Large intestine (tissue), 3 donors: ENCODE measurements at regions not wholly inside any gene's neighbourhood (a gene's known extent, or its start where the extent isn't known, plus 50 kb on each side); places are given as distances from the start of the nearest gene placed in this dataset.
"Not testable (repeated sequence)": the region's sequence is repeated elsewhere in the genome, so short reads cannot be mapped to it uniquely, and the experiment has no call there.

Experiments
- DNase-seq, 2 donors: peaks; one replicate each; pipeline versions ENCODE4 v3.0.0 to v3.0.0-alpha.2; 2013
- H3K27ac ChIP-seq: one replicate; pipeline ENCODE4 v1.5.1; 2013; ENCODE audit warnings: low read length
- H3K27me3 ChIP-seq: 2 replicates; pipeline ENCODE4 v1.6.1; 2013; ENCODE audit warnings: low read length; ENCODE audit not compliant: control insufficient read depth, insufficient read depth
- H3K36me3 ChIP-seq: 2 replicates; pipeline ENCODE4 v1.6.1; 2013; ENCODE audit warnings: low read length; ENCODE audit not compliant: control insufficient read depth, insufficient read depth
- H3K4me1 ChIP-seq: one replicate; pipeline ENCODE4 v1.6.1; 2013; ENCODE audit warnings: low read length; ENCODE audit not compliant: control insufficient read depth, insufficient read depth
- H3K4me3 ChIP-seq: one replicate; pipeline ENCODE4 v1.5.1; 2013; ENCODE audit warnings: low read length
- H3K9me3 ChIP-seq: one replicate; pipeline ENCODE4 v1.6.1; 2013; ENCODE audit warnings: mild to moderate bottlenecking, low read depth, low read length, moderate library complexity; ENCODE audit not compliant: control insufficient read depth
- WGBS: methylation state at CpG from one replicate; pipeline ENCODE4 v1.1.5; 2013; ENCODE audit warnings: low lambda C conversion rate; ENCODE audit not compliant: insufficient coverage; 5-methylcytosine and 5-hydroxymethylcytosine counted together

- H3K27ac ChIP-seq, H3K27me3 ChIP-seq, H3K4me3 ChIP-seq, DNase-seq, H3K4me1 ChIP-seq, H3K9me3 ChIP-seq, H3K36me3 ChIP-seq: not testable (repeated sequence)
These were observed 435.2 kb downstream of the ZNF479 start for GRCh38 chr7:56697058-56697457.

DNA sequence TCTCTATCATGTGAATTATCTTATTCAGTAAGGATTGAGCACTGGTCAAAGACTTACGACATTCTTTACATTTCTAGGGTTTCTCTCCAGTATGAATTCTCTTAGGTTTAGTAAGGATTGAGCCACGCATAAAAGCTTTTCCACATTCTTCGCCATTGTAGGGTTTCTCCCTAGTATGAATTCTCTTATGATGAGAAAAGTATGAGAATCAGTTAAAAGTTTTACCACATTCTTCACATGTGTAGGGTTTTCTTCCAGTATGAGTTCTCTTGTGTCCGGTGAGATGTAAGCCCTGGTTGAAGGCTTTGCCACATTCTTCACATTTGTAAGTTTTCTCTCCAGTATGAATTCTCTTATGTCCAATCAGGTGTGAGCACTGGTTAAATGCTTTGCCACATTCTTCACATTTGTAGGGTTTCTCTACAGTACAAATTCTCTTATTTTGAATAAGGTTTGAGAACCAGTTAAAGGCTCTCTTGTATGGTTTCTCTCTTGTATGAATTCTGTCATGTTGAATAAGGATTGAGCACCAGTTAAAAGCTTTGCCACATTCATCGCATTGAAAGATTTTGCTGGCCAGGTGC is 445.9 kb downstream of the ZNF479 start:
- H3K9me3 ChIP-seq = peaks cover 4% of the 10 kb centered on the region
- H3K4me3 ChIP-seq = no peak overlapping the region
- no peak for DNase-seq
- no peaks in the 10 kb centered on the region for H3K4me1 ChIP-seq
- H3K27ac ChIP-seq = no peak overlapping the region
- 70% methylated on average over 2 of the region's 5 CpGs for WGBS
- no peaks in the 10 kb centered on the region for H3K27me3 ChIP-seq
- H3K36me3 ChIP-seq = no peaks in the 10 kb centered on the region

DNA sequence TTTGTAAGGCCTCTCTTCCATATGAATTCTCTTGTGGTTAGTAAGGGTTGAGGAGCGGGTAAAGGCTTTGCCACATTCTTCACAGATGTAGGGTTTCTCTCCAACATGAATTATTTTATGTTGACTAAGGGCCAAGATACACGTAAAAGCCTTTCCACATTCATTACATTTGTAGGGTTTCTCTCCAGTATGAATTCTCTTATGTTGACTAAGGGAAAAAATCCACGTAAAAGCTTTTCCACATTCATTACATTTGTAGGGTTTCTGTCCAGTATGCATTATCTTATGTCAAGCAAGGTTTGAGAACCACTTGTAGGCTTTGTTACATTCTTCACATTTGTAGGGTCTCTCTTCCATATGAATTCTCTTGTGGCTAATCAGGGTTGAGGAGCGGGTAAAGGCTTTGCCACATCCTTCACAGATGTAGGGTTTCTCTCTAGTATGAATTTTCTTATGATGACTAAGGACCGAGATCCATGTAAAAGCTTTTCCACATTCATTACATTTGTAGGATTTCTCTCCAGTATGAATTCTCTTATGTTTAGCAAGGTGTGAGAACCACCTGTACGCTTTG is 493.0 kb downstream of the ZNF479 start:
- no peak overlapping the region for H3K4me3 ChIP-seq
- WGBS = 83% methylated on average over 1 of the region's 6 CpGs

GRCh38 chr7:56609852-56610355 is 493.7 kb upstream of the NUPR2 start:
- no CpG with 5 or more reads among the region's 2 CpGs for whole genome bisulfite sequencing
- Histone ChIP-seq H3K9me3 (peaks cover 10% of the 10 kb centered on the region), H3K4me3 (no peak overlapping the region)

More for the DNA sequence above, 493.0 kb downstream of the ZNF479 start:
- DNase-seq = no peak
- H3K9me3 ChIP-seq = peaks cover 5% of the 10 kb centered on the region
- no peaks in the 10 kb centered on the region for H3K27me3 ChIP-seq
- no peaks in the 10 kb centered on the region for H3K4me1 ChIP-seq
- no peak overlapping the region for H3K27ac ChIP-seq
- no peaks in the 10 kb centered on the region for H3K36me3 ChIP-seq

DNA sequence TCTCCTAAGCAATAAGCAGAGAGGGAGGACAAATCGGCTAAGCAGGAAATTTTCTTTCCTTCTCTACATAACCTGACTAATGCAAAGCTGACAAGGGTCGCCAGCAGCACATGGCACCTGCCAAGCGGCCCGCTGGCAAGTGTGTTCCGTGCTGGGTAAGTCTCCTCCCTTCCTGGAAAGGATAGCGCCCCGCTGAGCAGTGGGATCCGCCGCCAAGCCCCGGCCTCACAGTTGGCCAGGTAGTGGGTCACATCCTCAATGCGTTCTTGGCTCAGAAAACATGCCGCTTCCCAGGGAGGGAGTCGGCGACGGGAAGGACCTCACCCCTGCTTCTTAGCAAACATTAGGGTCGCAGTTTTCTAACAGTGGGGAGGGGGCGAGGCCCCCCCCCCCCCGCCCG is 488.9 kb upstream of the NUPR2 start:
- Histone ChIP-seq H3K27me3 (no peaks in the 10 kb centered on the region), H3K4me1 (no peaks in the 10 kb centered on the region), H3K36me3 (no peaks in the 10 kb centered on the region), H3K27ac (no peak overlapping the region), H3K9me3 (peaks cover 13% of the 10 kb centered on the region), H3K4me3 (no peak overlapping the region)
- no peak for DNase-seq
- no CpG with 5 or more reads among the region's 19 CpGs for WGBS

More at GRCh38 chr7:56609852-56610355, 493.7 kb upstream of the NUPR2 start:
- Histone ChIP-seq H3K36me3 (no peaks in the 10 kb centered on the region), H3K27me3 (no peaks in the 10 kb centered on the region), H3K4me1 (no peaks in the 10 kb centered on the region), H3K27ac (no peak overlapping the region)
- no peak for DNase-seq

GRCh38 chr7:56578612-56579011 is 462.4 kb upstream of the NUPR2 start:
- Histone ChIP-seq H3K36me3 (no peaks in the 10 kb centered on the region), H3K9me3 (peaks cover 9% of the 10 kb centered on the region), H3K27me3 (no peaks in the 10 kb centered on the region), H3K4me3 (no peak overlapping the region), H3K27ac (no peak overlapping the region), H3K4me1 (no peaks in the 10 kb centered on the region)
- 80% methylated on average over 1 of the region's 2 CpGs for WGBS
- DNase-seq = no peak

DNA sequence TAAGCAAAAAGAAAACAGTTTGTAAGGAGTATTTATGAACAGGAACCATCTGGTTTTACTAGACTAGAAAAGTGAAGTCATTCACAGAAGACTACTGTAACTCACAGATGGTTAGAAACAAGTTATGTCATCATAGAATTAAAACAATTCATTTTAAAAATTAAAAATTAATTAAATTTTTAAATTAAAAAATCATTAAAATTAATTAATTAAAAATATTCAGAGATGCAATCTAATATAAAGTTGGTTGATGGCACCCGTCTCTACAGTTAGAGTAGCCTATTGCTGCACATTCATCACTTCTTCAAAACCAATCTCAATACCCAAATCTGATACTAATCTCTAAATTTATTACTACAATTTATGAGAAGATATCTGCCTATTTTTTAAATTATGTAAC is 454.8 kb upstream of the NUPR2 start:
- Histone ChIP-seq H3K4me1 (no peaks in the 10 kb centered on the region), H3K9me3 (peaks cover 17% of the 10 kb centered on the region), H3K27me3 (no peaks in the 10 kb centered on the region), H3K27ac (no peak overlapping the region), H3K4me3 (no peak overlapping the region), H3K36me3 (no peaks in the 10 kb centered on the region)
- no peak for DNase-seq
- WGBS = 86% methylated on average over 1 of the region's 1 CpG

- Histone ChIP-seq H3K27me3 (no peaks in the 10 kb centered on the region), H3K27ac (no peak overlapping the region), H3K4me3 (no peak overlapping the region), H3K36me3 (no peaks in the 10 kb centered on the region), H3K9me3 (peaks cover 32% of the 10 kb centered on the region), H3K4me1 (no peaks in the 10 kb centered on the region)
- DNase-seq = no peak
- WGBS = no CpG with 5 or more reads among the region's 37 CpGs
These were observed 422.6 kb upstream of the NUPR2 start for GRCh38 chr7:56538541-56539429.

DNA sequence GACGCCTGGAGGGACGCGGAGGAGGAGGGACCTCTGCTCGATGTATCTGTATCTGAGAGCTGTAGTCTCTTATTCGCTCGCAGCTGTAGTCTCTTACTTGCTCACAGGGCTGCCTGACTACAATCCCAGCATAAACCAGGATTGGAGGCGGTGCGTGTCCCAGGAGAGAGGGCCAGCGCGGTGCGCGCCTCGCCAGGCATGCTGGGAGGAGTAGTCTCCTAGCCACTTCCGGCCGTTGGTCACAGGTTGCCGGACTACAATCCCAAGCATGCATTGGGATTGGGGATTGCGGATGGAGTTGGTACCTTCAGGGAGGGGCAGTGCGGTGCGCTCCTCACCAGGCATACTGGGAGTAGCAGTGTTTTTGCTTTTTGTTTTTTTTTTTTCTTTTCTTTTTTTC is 421.7 kb upstream of the NUPR2 start:
- Histone ChIP-seq H3K27me3 (no peaks in the 10 kb centered on the region), H3K9me3 (peaks cover 32% of the 10 kb centered on the region), H3K27ac (no peak overlapping the region), H3K4me3 (no peak overlapping the region), H3K36me3 (no peaks in the 10 kb centered on the region), H3K4me1 (no peaks in the 10 kb centered on the region)
- no CpG with 5 or more reads among the region's 19 CpGs for WGBS
- DNase-seq = no peak

- Histone ChIP-seq H3K27ac (no peak overlapping the region), H3K27me3 (no peaks in the 10 kb centered on the region), H3K4me3 (no peak overlapping the region), H3K9me3 (peaks cover 32% of the 10 kb centered on the region), H3K4me1 (no peaks in the 10 kb centered on the region), H3K36me3 (no peaks in the 10 kb centered on the region)
- WGBS = no CpG with 5 or more reads among the region's 20 CpGs
- no peak for DNase-seq
These were observed 421.3 kb upstream of the NUPR2 start for GRCh38 chr7:56537477-56537876.
